ENCODE measurements at regions not wholly inside any gene's neighbourhood (a gene's known extent, or its start where the extent isn't known, plus 50 kb on each side); places are given as distances from the start of the nearest gene placed in this dataset.
"Not testable (repeated sequence)": the region's sequence is repeated elsewhere in the genome, so short reads cannot be mapped to it uniquely, and the experiment has no call there.

DNA sequence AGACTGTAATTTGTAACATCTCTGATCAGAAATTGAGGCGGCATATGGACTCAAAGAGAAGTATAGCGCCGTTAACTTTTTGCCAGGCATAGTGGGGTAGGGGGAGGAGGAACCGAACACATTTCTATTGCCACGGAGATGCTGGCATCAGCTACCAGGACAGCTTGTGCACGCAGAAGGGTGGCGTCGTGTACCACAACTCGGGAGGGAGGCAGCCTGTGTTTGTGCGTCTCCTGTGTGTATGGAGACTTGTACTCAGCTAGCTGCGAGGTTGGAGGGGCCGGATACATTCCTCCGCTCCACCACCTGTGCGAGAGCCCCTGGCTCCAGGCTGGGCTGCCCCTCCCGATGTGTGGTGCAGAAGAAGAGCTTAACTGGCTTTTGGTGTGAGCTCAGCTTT is 634.8 kb downstream of the TYW1 start:
- DNase-seq = no peak

- DNase-seq = no peak
Observed at GRCh38 chr7:67635271-67635670, 638.6 kb downstream of the TYW1 start.

DNA sequence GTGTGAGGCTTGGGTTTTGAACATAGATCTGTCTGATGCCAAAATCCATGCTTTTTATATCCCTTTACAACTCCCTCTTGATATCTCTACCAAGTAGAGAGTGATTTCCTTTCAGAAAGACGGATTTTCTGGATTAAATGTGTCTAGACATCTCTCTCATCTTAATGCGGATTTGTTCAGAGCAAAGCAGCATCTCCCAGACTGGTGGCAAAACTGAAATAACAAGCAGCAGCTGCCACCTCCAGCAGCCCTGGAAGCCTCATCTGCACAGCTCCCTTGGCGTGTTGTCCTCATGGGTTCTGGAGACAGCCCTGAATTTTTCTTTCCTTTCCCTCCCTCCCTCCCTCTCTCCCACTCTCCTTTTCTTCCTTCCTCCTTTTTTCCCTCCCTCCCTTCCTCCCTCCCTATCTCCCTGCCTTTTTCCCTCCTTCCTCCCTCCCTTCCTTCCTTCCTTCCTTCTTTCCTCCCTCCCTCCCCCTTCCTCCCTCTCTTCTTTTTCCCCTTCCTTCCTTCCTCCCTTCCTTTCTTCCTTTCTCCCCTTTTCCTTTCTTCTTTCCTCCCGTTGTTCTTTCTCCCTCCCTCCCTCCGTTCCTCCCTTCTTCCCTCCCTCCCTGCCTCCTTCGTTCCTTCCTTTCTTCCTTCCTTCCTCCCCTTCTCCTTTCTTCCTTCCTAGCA is 639.9 kb downstream of the TYW1 start:
- no peak for DNase-seq

- no peak for DNase-seq
Observed at GRCh38 chr7:67637023-67637358, 640.4 kb downstream of the TYW1 start.

- not testable (repeated sequence) for DNase-seq
Observed at GRCh38 chr7:67642542-67642941, 645.9 kb downstream of the TYW1 start.

DNA sequence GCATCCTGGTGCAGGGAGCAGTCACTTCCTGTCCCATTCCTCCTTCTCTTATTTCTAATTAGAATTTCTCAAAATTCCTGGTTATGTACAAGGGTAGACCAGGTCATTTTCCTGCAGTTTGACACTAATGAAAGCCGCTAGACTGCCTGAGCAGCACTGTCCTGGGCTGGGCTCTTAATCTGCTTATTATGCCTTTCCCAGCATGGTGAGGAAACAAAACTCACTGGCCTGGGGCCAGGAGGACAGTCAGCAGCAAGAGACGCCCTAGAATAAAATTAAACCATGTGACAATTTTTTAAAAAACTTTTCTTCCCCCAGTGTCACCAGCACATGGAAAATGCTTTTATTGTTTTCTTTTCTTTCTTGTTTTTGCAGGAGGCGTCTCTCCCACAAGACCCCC is 647.5 kb downstream of the TYW1 start:
- no peak for DNase-seq

- DNase-seq = no peak
Observed at GRCh38 chr7:67652937-67653336, 656.3 kb downstream of the TYW1 start.

GRCh38 chr7:67653856-67654454 is 657.3 kb downstream of the TYW1 start:
- no peak for DNase-seq

DNA sequence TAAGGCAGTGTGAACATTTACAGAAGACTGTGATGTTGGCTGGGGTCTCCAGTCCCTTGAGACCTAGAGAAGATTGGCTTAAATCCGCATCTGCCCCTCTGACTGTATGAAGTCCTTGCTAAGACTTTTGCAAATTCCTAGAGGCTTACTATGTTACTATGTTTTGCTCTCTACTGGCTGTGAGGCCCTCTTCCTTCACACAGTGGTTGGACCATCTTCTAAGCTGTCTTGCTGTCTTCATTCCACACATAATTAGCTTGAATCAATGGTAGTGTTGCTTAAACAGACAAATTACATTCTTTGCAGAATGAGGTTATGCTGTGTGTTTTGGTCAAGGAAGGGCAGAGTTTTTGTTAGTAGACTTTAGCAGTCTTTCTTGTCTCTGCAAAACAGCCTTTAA is 658.0 kb downstream of the TYW1 start:
- no peak for DNase-seq

GRCh38 chr7:67655168-67655567 is 658.5 kb downstream of the TYW1 start:
- DNase-seq = no peak

- DNase-seq = no peak
Observed at GRCh38 chr7:67659091-67659490, 662.5 kb downstream of the TYW1 start.

- no peak for DNase-seq
Observed at GRCh38 chr7:67662804-67663203, 666.2 kb downstream of the TYW1 start.

- no peak for DNase-seq
Observed at GRCh38 chr7:67663644-67664043, 667.0 kb downstream of the TYW1 start.

DNA sequence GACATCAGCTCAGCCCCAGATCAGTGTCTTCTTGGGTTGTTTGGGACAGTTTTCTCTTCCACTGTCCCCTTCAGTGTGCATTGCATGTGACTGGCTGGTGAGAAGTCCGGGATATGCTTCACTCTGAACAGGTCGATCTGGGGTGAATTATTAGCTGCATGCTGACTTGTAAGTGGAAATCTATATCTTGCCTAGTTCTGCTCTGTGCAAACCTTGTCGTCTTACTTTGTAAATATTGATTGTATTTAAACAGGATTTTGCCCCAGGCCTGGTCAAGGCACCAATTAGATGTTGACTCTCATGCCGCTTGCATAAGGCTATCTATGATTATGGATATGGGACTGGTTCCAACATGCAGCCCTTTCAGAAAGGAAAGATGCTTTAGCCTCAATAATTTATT is 669.7 kb downstream of the TYW1 start:
- not testable (repeated sequence) for DNase-seq

- no peak for DNase-seq
Observed at GRCh38 chr7:67671006-67671548, 674.4 kb downstream of the TYW1 start.

- DNase-seq = no peak
Observed at GRCh38 chr7:67673861-67674260, 677.2 kb downstream of the TYW1 start.

DNA sequence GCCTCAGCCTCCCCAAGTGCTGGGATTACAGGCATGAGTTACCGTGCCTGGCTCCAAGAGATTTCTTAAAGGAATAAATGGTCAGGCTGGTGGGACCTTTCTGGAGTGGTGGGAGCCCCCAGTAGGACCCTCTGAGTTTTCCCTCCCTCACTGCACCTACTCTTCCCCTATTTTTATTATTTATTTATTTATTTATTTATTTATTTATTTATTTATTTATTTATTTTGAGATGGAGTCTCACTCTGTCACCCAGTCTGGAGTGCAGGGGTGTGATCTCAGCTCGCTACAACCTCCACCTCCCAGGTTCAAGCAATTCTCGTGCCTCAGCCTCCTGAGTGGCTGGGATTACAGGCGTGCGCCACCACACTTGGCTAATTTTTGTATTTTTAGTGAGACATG is 678.2 kb downstream of the TYW1 start:
- not testable (repeated sequence) for DNase-seq

DNA sequence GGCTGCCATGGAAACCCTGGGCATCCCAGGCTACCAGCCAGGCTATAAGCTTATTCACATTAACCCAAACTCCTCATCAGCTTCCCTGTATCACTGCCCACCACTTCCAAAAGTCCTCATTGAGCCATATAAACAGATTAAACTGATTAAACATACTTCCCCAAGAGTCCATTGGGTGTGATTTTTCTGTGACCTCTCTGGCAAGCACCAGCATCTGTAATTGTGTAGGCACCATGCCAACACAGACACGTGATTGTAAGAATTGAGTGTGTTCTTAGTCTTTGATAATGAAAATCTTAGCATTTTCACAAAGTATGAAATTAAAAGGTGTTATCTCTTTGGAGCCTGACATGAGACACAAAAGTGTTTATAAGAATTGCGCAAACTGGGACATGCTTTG is 679.3 kb downstream of the TYW1 start:
- DNase-seq = no peak

- DNase-seq = no peak
Observed at GRCh38 chr7:67678419-67678818, 681.8 kb downstream of the TYW1 start.

GRCh38 chr7:67683628-67684027 is 687.0 kb downstream of the TYW1 start:
- no peak for DNase-seq

GRCh38 chr7:67690700-67691099 is 694.1 kb downstream of the TYW1 start:
- DNase-seq = no peak

- no peak for DNase-seq
Observed at GRCh38 chr7:67692425-67692824, 695.8 kb downstream of the TYW1 start.

GRCh38 chr7:67696124-67696523 is 699.5 kb downstream of the TYW1 start:
- no peak for DNase-seq

GRCh38 chr7:67696878-67697277 is 700.2 kb downstream of the TYW1 start:
- DNase-seq = no peak

DNA sequence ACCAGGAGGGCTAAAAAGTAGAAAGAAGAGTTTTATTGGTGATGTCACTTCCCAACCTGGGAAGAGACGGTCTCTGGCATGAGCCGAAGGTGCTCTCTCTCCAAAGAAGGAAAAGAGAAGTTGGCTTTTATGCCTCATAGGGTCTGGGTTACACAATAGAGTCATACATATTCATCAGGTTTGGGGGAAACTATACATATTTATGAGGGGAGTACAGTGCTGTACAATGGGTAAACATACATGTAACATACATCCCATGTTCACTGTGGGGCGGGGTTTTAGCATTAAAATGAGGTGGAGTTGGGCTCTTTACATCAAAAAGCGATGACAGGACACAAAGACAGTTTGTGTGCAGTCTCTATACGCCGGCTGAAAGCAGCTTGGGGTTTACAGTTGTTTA is 701.7 kb downstream of the TYW1 start:
- DNase-seq = no peak
